ENCODE measurements at regions not wholly inside any gene's neighbourhood (a gene's known extent, or its start where the extent isn't known, plus 50 kb on each side); places are given as distances from the start of the nearest gene placed in this dataset.
A peak's percentile ranks its signal among the peaks of the same experiment; 100 is the strongest.

DNA sequence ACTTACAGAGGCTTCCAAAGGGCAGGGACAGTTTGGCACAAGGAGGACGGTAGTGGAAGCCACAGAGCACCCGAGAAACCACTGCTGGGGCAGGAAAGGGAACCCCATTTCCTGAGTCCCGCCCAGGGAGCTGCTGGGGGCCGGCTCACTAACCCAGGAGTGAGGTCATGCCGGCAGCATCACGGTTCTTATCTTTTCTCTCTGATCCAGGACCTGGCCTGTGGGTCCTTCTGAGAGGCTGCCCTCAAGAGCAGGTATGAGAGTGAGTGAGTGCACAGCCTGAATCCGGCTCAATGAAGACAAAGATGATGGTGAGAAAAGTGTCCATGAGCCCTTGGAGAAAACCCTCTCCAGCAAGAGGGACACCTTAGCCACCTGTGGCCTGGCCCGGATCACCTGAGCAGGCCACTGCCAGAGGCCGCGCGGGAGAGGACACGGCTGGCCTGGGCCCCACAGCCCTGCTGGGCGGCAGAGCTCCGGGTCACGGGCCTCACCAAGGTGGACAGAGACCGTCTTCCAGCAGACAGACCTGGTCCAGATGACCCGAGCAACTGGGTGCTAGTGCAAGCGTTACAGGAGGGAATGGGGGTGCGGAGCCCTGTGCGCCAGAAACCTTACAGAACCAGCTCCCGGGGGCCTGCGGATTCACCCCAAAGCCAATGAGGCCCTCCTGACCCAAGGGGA is 94.9 kb downstream of the RIPK4 start:
- DNase-seq (ENCODE audit: low read depth) = no peak

- no peak for DNase-seq (ENCODE audit: low read depth)
Measured at GRCh38 chr21:41671212-41671762, 95.6 kb downstream of the RIPK4 start.

GRCh38 chr21:41670056-41670805 is 96.6 kb downstream of the RIPK4 start:
- no peak for DNase-seq (ENCODE audit: low read depth)

- no peak for DNase-seq (ENCODE audit: low read depth)
Measured at GRCh38 chr21:41669533-41669830, 97.4 kb downstream of the RIPK4 start.

DNA sequence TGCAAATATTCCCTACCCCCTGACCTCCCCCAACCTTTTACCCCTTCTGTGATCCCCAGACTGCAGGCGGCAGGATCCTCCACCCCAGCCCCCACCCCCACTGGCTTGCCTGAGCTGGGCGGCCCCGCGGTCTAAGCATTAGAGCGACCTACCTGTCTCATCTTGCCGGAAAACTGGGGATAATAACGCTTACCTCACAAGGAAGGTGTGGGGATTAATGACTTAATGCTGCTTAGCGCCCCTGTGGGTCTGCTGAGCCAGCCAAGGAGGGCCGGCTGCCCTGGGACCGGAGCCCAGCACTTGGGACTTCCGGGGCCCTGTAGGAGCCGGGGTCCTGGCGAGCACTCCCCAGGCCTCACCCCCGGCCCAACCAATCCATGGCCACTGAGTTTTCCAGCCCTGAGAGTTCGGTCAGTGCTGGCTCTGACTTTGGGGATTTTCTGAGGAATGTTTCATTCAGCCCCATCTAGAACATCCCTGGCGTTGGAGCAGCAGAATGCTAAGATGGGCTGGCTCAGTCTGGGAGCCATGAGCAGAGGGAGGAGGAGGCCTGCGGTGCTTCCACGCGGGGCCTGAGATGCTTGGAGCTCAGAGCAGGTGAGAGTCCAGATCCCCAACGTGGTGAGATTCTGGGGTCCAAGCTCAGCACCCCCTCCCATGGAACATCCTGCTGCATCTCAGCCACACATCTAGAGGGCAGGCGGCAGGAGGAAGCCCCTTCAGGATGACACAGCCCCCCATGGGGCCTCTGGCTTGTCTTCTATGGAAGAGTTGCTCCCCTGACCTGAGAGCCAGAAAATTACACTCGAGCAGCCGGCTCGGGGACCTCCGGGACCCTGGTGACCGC is 97.9 kb downstream of the RIPK4 start:
- no peak for DNase-seq (ENCODE audit: low read depth)

- DNase-seq (ENCODE audit: low read depth) = no peak
Measured at GRCh38 chr21:41668051-41668541, 98.8 kb downstream of the RIPK4 start.

DNA sequence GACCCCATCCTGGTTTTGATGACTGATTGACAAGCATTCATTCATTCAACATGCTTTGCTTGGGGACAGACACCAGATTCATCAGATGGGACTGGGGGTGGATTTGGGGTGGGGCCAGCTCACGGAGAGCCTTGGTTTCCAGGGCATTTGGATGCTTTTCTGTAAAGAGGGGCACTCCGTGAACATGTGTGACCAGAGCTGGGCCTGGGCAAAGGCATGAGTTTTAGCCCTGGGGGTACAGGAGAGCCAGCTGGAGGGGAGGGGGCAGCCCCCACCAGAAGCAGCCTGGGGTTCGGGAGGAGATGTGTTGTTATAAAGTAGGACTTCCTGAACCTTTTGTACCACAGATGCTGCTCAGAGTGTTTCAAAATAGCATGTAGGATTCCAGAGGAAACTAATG is 99.7 kb downstream of the RIPK4 start:
- no peak for DNase-seq (ENCODE audit: low read depth)

GRCh38 chr21:41666641-41667081 is 100.2 kb downstream of the RIPK4 start:
- DNase-seq (ENCODE audit: low read depth) = no peak

GRCh38 chr21:41665766-41666595 is 100.9 kb downstream of the RIPK4 start:
- DNase-seq (ENCODE audit: low read depth) = no peak

DNA sequence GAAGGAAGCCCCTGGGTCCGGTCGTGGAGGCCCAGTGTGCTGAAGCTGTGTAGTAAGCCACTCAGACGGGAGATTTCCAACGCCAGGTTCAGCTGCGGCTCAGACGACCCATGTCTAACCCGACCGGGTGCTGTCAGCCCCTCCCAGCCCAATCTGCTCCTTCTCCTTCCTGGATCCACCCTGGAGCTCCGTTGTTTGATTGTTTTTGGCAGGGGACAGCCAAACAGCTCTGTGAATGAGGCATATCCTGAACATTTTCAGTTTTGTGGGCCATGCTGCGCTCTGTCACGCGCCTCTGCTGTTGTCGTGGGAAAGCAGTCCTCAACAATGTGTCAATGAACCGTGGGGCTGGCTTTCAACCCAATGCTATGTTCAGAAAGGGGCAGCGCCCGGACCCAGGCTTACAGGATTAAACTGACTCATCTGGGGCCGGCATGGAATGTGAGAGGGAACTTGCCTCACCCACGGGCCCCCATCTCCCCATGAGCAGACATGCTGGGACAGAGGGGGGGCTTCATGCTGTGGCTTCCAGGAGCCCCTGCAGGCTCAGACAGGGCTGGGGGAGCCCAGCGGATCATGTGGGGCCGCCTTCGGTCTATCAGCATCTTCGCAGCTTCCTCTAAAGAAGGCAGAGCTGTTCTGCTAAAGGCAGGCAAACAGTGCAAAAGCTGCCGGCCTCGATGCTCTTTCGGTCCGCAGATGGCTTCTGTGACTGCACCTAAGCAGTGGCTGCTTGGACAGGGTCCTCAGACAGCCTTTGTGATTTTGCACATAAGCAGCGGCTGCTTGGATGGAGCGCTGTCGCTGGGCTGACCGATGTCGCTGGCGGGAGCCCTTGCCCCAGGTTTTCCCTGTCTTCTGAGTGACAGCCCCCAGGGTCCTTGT is 101.7 kb downstream of the RIPK4 start:
- DNase-seq (ENCODE audit: low read depth) = peak; percentile 98

- peak; percentile 59 for DNase-seq (ENCODE audit: low read depth)
Measured at GRCh38 chr21:41663805-41664788, 102.8 kb downstream of the RIPK4 start.

DNA sequence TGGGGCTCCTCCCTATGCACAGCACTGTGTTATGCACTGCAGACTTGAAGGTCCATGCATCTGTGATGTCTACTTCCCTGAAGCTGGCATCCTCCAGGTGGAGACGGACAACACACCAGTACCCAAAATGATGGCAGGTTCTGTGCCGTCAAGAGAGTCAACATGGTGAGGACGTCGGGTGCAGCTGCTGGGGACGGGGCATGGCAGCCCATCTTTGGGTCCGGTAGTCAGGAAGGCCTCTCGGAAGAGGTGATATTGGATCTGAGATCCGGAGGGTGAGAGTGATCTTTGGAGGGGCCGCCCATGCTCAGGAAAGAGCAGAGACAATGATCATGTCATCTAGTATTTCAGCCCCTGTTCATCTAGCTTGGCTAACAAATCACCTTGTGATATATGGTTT is 104.1 kb downstream of the RIPK4 start:
- no peak for DNase-seq (ENCODE audit: low read depth)

GRCh38 chr21:41662161-41662560 is 104.7 kb downstream of the RIPK4 start:
- DNase-seq (ENCODE audit: low read depth) = no peak

GRCh38 chr21:41660748-41661147 is 106.1 kb downstream of the RIPK4 start:
- DNase-seq (ENCODE audit: low read depth) = no peak

GRCh38 chr21:41659791-41660560 is 106.9 kb downstream of the RIPK4 start:
- peak; percentile 46 for DNase-seq (ENCODE audit: low read depth)

GRCh38 chr21:41656946-41657525 is 109.8 kb downstream of the RIPK4 start:
- DNase-seq (ENCODE audit: low read depth) = no peak

DNA sequence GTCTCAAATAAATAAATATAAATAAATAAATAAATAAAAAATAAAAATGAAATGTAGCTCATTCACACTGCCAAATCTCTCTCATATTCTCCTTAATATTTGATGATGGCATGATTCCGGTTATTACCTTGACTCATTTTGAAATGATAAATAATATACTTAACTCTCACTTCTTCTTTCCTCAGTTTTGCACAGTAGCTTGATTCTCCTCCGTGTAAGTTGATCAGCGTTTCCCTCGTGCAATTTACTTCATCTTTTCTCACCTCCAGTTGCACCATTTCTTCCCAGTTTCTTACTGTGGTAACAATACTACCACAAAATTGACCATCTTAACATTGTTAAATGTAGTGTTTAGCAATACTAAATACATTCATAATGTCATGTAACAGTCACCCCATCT is 111.6 kb downstream of the RIPK4 start:
- no peak for DNase-seq (ENCODE audit: low read depth)

DNA sequence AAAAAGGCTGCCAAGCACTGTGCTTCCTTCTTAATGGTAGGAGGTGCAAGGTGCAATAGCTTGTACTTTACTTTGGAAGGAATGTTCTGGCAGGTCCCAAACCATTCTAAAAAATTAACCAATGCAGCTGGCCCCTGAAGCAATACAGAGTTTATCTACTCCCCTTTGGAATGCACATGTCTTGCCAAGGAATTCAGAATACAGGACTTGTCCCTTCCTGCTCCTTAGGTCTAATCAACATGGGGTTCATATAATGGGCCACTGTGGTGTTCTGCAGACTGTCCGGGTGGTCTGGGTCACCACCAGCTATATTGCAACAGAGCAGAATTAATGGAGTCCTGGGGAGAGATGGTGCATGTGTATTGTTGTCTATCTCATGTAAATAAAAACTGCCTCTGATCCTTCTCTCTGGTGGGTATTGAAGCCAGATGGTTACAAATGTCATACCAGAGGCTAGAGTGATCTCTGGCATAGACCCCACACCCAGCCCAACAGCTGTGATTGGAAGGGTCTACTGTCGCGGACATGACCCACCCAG is 112.8 kb downstream of the RIPK4 start:
- peak; percentile 92 for DNase-seq (ENCODE audit: low read depth)
